ENCODE measurements at regions not wholly inside any gene's neighbourhood (a gene's known extent, or its start where the extent isn't known, plus 50 kb on each side); places are given as distances from the start of the nearest gene placed in this dataset.

- BruUV-seq (replicated peaks) = no TSS peak
- peak in 1 of 2 experiments; percentile 10 for DNase-seq
- no peaks in the 10 kb centered on the region for H3F3A ChIP-seq (ENCODE audit: insufficient read depth, low read depth)
- no peak overlapping the region for H3K4me2 ChIP-seq
- no peak overlapping the region for H3K27ac ChIP-seq
- H2AFZ ChIP-seq = no peak overlapping the region
- no peaks in the 10 kb centered on the region for H3K9me3 ChIP-seq (ENCODE audit: insufficient read depth, low read depth)
- H3K9me2 ChIP-seq (ENCODE audit: insufficient read depth) = peaks cover 4% of the 10 kb centered on the region; the same call in 1 of the 2 replicates
- H3K4me1 ChIP-seq (replicated peaks; ENCODE audit: insufficient read depth) = no peaks in the 10 kb centered on the region
- intact Hi-C loops (cut with micrococcal nuclease; ENCODE audit: unreplicated experiment) = no loop called here
- H3K79me2 ChIP-seq (ENCODE audit: low read depth) = no peaks in the 10 kb centered on the region
- no peak overlapping the region for H3K4me3 ChIP-seq
- 0 out of 2 replicates have a peak, but pooled peaks cover 10% of the 10 kb centered on the region for H3K27me3 ChIP-seq (ENCODE audit: insufficient read depth, low read depth)
- ChIA-PET POLR2A (ENCODE audit: unreplicated experiment) (no interaction called here), CTCF (no interaction called here)
- H3K36me3 ChIP-seq (ENCODE audit: low read depth) = no peaks in the 10 kb centered on the region
- no peaks in the 10 kb centered on the region for H4K20me1 ChIP-seq (ENCODE audit: insufficient read depth)
- no peak for TF ChIP-seq EZH2 (IDR thresholded peaks at IDR 0.05; ENCODE audit: low read depth)
- no peak for TF ChIP-seq CTCF (conservative IDR thresholded peaks at IDR 0.05)
These were observed 323.8 kb downstream of the BLID start for GRCh38 chr11:121792185-121792584.

GRCh38 chr11:121790430-121790829, 325.6 kb downstream of the BLID start:
- Histone ChIP-seq H3K27ac (no peak overlapping the region), H3K27me3 (ENCODE audit: insufficient read depth, low read depth) (peaks cover 12% of the 10 kb centered on the region; the same call in 1 of the 2 replicates), H3K4me2 (no peak overlapping the region), H4K20me1 (ENCODE audit: insufficient read depth) (no peaks in the 10 kb centered on the region), H2AFZ (no peak overlapping the region), H3F3A (ENCODE audit: insufficient read depth, low read depth) (no peaks in the 10 kb centered on the region), H3K4me1 (replicated peaks; ENCODE audit: insufficient read depth) (no peaks in the 10 kb centered on the region), H3K4me3 (no peak overlapping the region), H3K9me2 (ENCODE audit: insufficient read depth) (peaks cover 4% of the 10 kb centered on the region; the same call in 1 of the 2 replicates), H3K9me3 (ENCODE audit: insufficient read depth, low read depth) (no peaks in the 10 kb centered on the region; the same call in 1 of the 2 replicates), H3K79me2 (ENCODE audit: low read depth) (no peaks in the 10 kb centered on the region), H3K36me3 (ENCODE audit: low read depth) (no peaks in the 10 kb centered on the region)
- POLR2A ChIA-PET (ENCODE audit: unreplicated experiment) = no interaction called here
- intact Hi-C loops (cut with micrococcal nuclease; ENCODE audit: unreplicated experiment) = no loop called here
- CTCF ChIA-PET = no interaction called here
- peak in 1 of 2 experiments; percentile 10 for DNase-seq
- TF ChIP-seq EZH2 (IDR thresholded peaks at IDR 0.05; ENCODE audit: low read depth) = no peak
- TF ChIP-seq CTCF (conservative IDR thresholded peaks at IDR 0.05) = no peak
- BruUV-seq (replicated peaks) = no TSS peak

- intact Hi-C loops (cut with micrococcal nuclease; ENCODE audit: unreplicated experiment) = no loop called here
- TF ChIP-seq CTCF (conservative IDR thresholded peaks at IDR 0.05) (no peak), EZH2 (IDR thresholded peaks at IDR 0.05; ENCODE audit: low read depth) (no peak)
- CTCF ChIA-PET = no interaction called here
These were observed 328.2 kb upstream of the SORL1-AS1 start for GRCh38 chr11:121780971-121781370.

More at GRCh38 chr11:121780971-121781370, 328.2 kb upstream of the SORL1-AS1 start:
- Histone ChIP-seq H4K20me1 (ENCODE audit: insufficient read depth) (no peaks in the 10 kb centered on the region), H3F3A (ENCODE audit: insufficient read depth, low read depth) (no peaks in the 10 kb centered on the region), H3K36me3 (ENCODE audit: low read depth) (no peaks in the 10 kb centered on the region), H3K27ac (no peak overlapping the region), H3K9me2 (ENCODE audit: insufficient read depth) (no peaks in the 10 kb centered on the region), H3K79me2 (ENCODE audit: low read depth) (no peaks in the 10 kb centered on the region), H3K4me2 (no peak overlapping the region), H3K4me1 (replicated peaks; ENCODE audit: insufficient read depth) (no peaks in the 10 kb centered on the region), H3K27me3 (ENCODE audit: insufficient read depth, low read depth) (0 out of 2 replicates have a peak, but pooled peaks cover 3% of the 10 kb centered on the region), H3K9me3 (ENCODE audit: insufficient read depth, low read depth) (no peaks in the 10 kb centered on the region; the same call in 1 of the 2 replicates), H3K4me3 (no peak overlapping the region), H2AFZ (no peak overlapping the region)
- no peak for DNase-seq
- POLR2A ChIA-PET (ENCODE audit: unreplicated experiment) = no interaction called here
- BruUV-seq (replicated peaks) = no TSS peak
